COLO668 (cell line): ENCODE measurements at regions not wholly inside any gene's neighbourhood (a gene's known extent, or its start where the extent isn't known, plus 50 kb on each side); places are given as distances from the start of the nearest gene placed in this dataset.
A peak's percentile ranks its signal among the peaks of the same experiment; 100 is the strongest.
"Not testable (repeated sequence)": the region's sequence is repeated elsewhere in the genome, so short reads cannot be mapped to it uniquely, and the experiment has no call there.

Source experiments
- DNase-seq: peaks from one replicate; lab custom pipeline; 2025; ENCODE audit not compliant: unreplicated experiment; lab: John Stamatoyannopoulos, UW

DNA sequence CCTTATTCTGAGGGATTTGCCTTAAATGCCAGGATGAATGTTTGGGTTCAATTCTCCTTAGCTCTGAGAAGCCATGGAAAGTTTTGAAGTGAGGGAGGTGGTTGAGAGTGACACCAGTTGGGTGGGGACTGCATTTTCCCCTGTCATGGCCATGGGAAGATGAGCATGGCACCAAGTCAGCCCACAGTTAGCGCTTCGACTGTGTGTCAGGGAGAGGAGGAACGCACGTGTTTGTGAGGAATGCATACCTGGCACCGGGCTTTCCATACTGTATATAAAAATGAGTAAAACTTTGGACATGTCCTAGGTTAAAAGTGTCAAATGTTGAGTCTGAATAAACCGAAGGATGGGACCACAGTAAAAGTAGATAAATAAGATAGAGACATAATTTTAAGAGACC, 187.5 kb upstream of the KL start:
- no peak for DNase-seq

DNA sequence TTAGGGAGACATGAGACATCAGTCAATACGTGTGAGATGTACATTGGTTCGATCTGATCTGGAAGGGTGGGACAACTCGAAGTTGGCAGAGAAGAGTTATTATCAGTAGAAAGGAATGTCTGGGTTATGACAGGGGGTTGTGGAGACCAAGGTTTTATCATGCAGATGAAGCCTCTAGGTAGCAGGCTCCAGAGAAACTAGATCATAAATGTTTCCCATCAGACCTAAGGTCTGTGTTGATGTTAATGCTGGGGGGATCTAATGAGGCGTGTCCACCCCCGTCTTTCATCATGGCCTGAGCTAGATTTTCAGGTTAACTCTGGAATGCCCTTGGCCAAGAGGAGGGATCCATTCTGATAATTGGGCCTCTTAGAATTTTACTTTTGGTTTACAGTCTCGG, 187.0 kb upstream of the KL start:
- DNase-seq = no peak

DNA sequence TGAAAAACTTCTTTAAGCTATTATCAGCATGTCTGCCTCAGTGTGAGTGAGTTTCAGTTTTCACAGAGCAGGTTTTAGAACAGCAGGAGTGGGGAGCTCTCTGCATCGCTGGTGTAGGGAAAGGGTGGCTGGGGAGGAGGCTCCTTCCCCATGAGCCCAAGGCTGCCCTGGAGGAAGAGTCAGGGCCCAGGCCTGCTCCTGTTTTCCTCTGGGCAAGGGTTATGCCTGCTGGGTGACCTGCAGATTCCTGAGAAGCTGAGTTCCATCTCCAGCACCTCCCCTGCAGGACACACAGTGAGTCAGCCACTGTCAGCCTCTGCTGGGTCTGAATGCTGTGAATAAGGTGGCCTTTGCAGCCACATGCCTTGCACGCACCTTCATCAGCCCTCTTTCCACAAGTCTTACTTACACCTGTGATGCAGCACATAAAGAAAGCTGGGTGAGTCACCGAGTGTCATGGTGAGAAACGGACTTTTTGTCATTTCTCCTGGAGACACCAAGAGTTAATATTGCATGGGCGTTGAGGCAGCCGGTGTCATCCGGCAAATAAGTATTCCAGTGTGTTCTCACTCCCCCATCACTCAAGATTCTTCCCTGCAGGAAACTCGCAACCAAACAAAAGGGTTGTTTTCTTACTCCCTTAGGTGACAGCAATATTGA, 186.4 kb upstream of the KL start:
- no peak for DNase-seq

DNA sequence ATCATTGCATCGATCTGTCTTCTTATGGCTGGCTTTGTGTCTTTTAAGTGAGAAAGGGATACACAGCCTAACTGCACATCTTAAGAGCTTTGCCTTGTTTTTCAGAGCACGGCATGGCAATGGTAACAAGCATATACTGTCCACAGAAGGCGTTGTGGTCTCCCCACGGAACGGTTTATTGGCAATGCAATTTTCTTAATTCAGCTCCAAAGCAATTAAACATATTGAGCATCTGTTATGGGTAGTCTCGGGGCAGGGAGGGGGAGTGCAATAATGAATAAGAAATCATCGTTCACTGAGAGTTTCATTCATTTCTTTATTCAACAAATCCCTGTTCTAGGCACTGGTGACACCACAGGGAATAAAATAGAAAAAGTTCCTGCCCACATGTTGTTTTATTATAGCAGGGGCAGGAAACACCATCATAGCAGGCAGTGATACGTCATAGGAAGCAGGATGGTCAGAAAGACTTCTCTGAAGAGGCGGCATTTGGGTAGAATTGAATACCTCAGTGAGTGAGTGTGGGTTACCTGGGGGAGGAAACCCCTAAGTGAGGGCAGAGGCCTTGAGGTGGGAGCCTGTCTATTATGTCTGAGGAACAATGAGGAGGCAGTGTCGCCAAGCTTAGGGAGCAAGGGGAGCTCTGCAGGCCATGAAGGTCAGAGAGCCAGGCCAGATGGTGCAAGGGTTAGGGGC, 185.7 kb upstream of the KL start:
- DNase-seq = no peak

DNA sequence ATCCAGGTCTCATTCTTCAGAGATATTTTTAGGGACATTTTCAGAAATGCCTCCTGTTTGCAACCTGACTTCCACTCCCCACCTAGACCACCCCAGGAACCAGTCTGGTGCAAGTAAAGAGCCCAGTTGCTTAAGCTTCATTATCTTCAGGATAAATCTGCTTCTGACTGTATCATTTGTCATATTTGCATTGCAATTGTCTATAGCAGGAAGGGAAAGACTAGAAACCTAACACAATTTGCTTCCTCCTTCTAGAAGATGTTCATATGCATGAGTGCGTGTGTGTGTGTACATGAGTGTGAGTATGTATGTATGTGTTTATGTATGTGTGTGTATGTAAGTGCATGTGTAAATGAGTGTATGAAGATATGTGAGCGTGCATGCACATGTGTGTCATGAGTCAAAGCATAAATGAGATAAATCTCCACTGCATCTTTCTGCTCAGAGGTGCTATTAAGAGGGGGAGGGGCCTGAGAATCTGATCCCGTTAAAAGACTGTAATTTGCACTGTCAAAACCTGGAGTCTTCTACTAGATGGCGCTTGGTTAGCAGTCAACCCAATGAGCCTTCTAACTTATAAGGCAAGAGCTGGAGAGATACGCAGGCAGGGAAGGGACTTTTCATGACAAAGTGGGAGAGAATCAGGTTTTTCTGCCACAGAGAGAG, 178.8 kb upstream of the KL start:
- no peak for DNase-seq

DNA sequence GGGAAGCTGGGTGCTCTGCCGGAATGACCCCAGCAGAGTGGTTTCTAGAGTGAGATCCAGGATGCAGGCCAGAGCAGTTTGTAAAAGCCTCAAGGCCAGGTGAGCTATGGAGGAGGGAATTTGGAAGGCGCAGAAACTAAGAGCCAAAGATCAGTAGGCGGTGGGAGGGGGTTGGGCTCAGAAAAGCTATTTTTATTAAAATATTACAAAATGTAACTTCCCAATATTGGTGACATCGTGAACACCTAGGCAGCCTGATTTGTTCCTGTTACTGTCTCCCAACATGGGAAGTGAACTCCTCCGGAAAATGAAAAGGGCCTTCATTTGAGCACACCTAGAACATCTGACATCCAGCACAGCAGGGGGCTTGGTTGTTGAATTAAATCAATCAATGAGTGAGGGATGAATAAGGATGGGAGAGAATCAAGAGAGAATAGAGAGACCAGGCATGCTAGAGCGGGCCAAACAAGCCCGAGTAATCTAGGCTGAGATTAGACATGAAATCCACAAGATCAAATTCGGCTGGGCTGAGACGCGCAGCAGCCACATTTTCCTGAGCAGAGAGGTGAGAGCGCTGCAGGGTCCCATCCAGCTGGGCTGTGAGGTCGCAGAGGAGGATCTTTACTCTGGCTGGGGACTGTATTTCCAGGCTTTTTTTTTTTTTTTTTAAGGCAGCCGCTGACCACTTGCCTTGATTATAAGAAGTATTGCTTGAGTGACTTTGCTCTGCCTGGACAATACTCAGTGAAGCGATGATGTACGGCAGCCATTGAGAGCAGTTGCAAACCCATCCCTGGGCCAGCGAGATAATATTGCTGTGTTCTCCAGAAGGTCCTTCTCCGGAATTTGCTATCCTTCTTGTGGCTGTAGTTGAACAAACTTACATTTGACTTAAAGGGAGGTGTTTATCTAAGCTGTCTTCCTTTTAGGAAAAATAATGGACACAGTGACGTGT, 178.0 kb upstream of the KL start:
- DNase-seq = peak; percentile 57

DNA sequence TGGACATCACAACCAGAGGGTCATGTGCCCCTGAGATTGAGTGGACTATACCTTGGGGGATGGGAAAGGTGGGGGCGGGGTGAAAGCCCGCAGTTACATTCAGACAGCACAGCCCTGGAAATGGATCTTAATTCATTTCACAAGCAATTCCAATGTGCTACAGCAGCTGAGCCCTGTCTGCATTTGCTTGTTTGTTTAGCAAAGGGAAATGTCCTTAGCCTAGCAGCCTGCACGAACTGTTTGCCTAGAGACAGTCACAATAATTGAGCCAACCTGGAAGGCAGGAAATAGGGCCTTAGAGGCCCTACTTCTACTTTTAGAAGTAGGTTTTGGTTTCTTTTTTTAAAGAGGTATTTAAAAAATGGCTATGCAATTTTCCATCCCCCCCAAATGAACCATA, 177.3 kb upstream of the KL start:
- DNase-seq = peak; percentile 87

DNA sequence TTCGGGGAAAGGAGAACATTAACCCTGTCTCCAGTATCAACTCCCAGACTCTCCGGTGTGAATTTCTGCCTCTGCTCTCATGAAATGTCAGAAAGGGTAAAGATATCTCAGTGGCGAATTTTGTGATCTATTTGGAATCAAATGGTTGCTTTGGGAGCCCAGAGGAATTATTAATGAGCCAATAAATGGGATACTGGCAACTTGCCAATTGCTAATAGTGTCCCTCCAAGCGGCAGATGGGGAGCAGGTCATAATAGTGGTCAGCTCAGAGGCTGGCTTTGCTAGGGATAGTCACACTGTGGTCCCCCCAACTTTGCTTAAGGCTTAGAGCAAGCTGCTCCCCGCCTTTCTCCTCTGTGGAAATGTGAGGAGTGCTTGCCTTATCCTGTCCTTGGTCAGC, 176.1 kb upstream of the KL start:
- DNase-seq = no peak

DNA sequence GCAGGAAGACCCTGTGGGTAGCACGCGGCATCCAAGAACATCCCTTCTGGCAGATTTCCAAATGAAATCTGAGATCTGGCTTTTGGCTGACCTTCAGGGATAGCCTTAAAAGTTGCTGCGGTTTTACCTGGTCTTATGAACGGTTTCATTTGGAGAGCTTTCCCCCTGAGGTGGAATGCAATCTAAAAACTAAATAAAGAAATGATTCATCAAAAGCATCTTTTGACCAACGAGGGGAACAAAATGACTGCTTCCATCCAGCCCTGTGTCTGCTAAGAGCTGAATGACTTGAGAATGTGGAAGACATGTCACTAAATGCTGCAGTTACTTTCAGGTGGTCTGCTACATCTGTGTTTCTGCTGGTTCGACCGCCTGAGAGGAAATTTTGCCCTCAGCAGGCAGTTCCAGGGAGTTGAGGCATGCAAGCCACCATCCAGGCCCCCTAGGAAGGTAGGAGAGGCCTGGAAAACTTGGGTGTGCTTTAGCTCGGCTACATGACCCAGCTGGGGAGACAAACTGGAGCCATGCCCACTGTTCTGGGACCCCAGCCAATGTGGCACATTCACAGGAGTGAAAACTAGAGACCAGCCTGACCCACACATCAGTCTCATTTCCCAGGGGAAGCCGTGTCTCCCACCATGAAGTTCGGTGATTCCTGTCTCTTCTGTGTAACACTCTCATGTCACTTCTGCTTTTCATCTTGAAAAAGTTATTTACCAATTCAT, 175.1 kb upstream of the KL start:
- DNase-seq = no peak

DNA sequence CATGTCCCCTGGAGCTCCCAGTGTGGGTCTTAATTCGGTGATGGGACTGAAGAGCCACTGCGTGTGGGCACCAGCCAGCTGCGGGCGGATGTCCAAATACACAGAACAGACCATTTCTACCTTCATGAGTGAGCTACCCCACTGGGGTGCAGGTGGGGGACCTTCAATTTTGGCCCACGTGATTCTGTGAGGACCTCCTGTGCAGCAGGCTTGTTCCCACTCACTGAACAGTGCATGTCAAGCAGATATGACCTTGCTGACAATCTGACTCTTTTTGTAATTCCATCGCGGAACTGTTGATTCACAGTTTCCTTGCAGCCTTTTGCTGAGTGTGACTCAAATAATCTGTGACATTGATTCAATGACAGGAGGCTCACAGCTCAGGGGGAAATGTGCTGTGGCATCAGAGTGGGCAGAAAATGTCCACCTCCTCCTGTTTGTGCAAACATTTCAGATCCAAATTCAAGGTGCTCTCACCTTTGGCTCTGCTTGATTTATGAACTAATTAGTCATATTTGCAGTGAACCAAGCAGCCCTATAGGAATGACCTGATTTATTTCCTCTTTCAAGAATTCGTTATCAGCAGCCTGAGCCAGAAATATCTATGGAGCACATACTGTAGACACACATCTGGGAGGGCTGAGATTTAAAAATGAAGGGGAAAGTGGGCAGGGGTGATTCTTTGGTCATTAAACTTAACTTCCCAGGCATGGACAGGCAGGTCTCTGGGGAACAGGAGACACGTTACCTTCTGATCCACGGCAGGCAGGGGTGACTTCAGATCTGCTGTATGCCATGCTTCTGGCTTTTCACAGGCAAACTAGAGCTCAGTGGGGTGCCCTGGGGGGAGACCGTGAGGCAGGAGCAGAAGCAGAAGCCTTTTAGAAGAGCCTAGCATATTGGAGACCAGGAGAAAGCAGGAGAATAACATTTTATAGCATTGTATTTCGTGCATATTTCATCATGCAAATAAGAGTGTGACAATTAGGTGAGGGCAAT, 170.0 kb upstream of the KL start:
- no peak for DNase-seq

DNA sequence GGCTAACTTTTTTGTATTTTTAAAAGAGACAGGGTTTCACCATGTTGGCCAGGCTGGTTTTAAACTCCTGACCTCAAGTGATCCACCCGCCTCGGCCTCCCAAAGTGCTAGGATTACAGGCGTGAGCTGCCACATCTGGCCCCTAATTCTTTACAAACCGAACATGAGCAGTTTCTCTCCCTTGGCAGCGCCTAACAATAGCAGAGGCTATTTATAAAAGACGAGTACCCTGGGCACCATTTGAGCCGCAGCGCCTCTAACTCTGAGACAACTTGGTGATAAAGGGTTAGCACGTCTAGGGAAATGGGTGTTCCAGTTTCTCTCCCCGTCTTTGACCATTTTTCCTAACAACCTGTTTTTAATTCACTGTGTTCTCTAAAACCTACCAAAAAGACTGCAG, 168.2 kb upstream of the KL start:
- DNase-seq = not testable (repeated sequence)

DNA sequence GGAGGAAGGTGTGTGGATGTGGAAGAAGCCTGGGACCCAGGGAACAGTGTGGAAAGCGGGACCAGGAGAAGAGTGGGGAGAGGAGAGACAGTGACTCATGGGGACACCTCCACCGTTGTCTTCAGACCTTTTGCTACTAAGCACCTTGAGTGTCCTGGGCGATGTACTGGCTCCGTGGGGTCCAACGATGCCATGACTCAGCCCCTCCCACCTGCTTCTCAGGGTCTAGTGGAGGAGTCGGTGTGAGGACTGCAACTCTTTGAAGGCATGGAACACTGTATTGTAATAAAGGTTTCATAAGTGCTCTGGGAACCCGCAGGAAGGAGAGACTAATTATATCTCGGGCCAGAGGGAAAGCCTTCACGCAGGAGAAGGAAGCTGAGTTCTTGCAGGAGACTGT, 166.9 kb upstream of the KL start:
- no peak for DNase-seq

DNA sequence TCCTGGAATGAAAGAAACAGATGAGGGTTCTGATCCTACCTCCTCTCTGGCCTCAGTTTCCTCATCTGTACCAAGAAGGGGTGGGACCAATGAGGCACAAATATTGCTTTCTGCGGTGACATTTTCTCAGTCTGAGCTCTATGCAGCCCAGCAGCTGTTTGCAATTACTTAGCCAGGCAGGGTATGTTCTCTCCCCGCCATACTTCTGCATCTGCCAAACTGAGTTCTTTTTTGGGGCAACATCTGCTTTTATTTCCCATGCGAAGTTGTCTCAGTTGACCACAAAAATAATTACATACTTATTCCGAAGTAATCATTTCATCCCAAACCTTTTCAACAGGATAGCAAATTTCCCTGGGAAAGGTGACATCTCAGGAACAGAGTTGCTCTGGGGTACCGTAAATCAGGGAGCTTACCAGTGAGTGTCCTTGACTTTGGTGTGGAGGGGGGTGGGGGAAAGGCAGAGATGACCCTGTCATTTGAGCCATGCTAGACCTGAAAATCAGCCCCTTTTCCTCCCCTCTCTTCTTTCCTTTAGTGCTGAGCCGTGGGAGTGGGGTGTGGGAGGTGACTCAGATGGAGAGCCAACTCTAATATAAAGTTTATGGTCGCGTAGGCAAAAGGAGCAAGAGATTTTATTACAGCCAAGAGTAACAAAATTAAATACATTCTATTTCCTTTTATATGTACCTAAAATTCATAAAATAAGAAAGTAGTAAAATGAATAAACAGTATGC, 165.7 kb upstream of the KL start:
- DNase-seq = no peak

DNA sequence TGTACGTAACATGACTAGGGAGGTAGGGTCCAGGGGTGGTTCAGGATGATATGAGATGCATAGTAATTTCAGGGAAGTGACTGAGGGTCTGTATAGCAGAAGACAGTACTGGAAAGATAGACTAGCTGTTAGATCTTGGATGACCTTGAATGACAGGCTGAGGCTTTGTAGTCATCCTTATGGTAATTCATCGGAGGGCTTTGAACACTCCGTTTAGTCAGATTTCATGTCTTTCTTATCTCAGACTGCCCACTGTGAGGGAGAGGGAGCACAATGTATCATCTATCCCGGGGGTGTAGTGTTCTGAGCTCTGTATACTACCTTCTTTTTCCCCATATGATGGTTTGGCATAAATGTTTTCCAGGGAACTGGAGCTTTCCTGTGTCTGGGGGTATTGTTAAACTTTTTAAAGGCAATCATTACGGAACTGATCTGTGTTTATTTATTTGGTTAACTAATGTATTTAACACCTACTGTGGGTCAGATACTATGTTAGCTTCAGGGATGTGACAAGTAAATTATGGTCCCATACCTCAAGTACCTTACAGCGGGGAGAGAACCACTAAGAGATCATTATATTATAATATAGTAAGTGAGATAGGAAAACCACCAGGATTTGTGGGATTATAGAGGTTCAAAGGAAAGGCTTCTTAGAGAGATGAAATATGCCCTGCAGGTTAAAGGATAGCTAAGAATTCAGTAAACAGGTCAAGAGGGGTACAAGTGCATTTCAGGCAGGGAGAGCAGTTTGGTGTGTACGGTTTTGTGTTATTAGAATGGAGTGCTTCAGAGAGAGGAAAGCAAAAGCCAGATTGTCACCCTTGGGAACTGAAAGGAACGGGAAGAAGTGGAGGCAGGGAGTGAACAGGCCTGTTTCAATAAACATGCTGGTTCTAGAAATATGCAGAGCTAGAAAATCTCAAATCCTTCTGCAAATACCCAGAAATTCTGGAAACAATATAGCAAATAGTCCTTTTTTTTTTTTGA, 164.8 kb upstream of the KL start:
- no peak for DNase-seq

DNA sequence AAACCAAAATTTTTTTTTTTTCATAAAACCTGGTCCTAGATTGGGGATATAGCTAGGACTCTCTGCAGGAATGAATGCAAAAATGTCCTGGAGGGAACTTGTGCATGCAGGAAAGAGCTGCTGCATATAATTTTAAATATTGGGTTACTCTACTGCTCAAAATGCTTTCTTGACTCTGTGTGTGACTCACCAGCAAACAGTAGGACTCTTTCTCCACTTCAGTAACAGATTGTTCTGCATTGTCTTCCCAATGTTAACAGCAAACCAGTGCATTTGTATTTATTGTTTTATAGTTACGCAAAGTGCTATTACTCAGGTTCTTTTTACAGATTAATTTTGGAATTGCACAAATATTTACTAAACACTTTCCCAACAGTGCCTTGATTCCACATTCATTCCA, 163.7 kb upstream of the KL start:
- DNase-seq = no peak

DNA sequence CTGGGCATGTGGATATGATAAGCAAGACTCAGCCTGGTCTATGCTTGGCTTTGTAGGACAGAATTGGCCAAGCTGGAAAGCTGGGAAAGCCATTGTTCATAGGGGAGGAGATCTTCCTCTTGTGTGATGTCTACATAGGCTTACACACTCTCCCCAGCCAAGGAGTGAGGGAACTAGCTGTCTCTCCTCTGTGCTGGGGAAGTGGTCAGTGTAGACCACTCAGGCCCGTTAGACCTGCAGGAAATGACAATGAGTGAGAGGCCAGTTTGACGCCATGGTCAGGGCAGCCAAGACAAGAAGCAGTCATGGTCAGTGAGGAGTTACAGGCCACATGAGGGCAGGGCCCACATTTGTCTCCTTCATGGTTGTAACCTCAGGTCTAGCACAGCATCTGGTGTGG, 159.1 kb upstream of the KL start:
- no peak for DNase-seq

DNA sequence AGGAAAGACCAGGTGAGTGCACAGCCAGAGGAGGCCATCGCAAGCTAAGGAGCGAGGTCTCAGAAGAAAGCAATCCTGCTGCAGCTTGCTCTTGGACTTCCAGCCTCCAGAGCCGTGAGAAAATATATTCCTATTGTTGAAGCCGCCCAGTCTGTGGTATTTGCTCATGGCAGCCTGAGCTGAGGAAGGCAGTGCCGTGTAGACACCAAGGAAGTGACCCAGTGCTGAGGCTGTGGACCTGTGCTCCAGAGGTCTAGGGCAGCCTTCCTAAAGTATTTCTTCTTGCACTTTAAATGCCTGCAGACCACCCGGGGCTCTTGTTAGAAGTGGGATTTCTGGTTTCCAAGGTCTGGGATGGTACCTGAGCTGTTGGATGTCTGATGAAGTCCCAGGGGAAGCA, 158.5 kb upstream of the KL start:
- no peak for DNase-seq
